ENCODE measurements at regions not wholly inside any gene's neighbourhood (a gene's known extent, or its start where the extent isn't known, plus 50 kb on each side); places are given as distances from the start of the nearest gene placed in this dataset.

- no peak for FAIRE-seq
Observed at GRCh38 chrX:26347171-26347570, 131.2 kb downstream of the MAGEB5 start.

- FAIRE-seq: no peak
Observed at GRCh38 chrX:26334232-26334631, 118.3 kb downstream of the MAGEB5 start.

GRCh38 chrX:26328608-26329319 lies 112.8 kb downstream of the MAGEB5 start:
- no peak for FAIRE-seq

- no peak for FAIRE-seq
Observed at GRCh38 chrX:26309262-26309661, 93.3 kb downstream of the MAGEB5 start.

- no peak for FAIRE-seq
Observed at GRCh38 chrX:26295425-26295824, 79.5 kb downstream of the MAGEB5 start.

- no peak for FAIRE-seq
Observed at GRCh38 chrX:26286836-26287235, 70.9 kb downstream of the MAGEB5 start.
